GM21447 (cell line): ENCODE measurements at regions not wholly inside any gene's neighbourhood (a gene's known extent, or its start where the extent isn't known, plus 50 kb on each side); places are given as distances from the start of the nearest gene placed in this dataset.
"Not testable (repeated sequence)": the region's sequence is repeated elsewhere in the genome, so short reads cannot be mapped to it uniquely, and the experiment has no call there.

Experiments used
- ATAC-seq: cut with Tn5 transposase; IDR thresholded peaks from one replicate; pipeline ENCODE4 v1.9.1; 2021; ENCODE audit not compliant: unreplicated experiment

DNA sequence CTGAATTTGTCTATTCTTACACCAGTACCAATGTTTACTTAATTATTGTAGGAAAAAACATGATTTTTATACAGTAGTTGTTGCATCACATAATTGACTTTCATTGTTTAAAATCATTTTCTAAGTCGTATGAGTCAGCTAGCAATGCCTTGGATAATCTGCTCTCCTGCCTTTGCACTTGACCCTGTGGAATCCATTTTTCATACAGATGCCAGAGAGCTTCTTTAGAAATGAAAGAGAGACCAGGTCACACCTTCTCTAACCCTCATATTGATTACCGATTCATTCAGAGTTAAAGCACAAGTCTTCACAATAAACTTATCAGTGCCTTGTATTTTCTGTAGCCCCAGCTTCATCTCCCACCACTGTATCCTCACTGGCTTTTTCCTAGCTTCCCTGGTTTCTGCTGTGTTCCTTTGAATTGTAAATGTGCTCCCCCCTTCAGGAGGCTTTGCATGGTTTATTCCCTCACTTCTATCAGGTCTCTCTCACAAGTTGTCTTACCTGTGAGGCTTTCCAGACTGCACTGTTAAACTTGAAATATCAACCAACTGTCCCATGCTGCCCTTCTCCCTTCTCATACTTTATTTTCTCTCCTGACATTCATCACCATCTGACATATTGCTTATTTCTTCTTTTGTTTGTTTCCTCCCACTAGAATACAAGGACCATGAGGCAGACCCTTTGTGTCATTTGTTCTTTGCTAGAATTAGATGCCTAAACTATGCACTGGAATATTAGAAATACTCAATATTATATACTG is 662.0 kb upstream of the GBE1 start:
- no peak for ATAC-seq

DNA sequence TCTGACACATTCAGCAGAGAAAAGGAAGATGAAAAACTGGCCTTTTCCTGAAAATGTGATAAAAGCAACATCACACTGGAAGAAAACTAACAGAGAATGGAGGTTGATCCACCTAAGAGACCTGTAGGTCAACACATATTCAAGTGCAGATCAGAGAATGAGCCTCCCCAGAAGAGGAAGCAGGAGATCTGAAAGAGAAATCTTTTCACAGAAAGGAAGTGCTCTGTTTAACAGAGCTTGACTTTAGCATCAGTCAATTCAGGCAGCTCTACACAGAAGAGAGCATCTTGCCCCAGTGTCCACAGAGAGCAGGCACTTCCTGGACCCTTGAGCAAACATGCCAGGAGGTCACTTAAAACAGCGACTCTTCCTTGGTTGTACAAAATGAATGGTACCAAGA is 655.4 kb upstream of the GBE1 start:
- ATAC-seq, result no peak

DNA sequence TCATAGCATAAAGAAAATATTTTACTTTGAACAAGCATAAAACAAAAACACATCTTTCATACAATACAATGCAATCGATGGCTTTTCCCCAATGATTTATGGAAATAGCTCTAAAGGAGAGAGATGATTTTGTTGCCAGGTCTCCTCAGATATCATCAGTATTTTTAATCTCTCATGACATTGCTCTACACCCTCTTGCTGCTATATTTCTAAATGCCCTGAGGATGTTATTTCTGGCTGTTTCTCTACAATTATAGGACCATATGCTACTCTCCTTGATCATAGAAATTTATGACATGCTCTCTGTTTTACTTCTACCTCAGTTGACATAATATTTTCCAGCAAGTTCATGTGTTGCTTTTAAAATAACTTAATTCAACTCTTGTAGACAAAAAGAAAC is 654.9 kb upstream of the GBE1 start:
- no peak for ATAC-seq

DNA sequence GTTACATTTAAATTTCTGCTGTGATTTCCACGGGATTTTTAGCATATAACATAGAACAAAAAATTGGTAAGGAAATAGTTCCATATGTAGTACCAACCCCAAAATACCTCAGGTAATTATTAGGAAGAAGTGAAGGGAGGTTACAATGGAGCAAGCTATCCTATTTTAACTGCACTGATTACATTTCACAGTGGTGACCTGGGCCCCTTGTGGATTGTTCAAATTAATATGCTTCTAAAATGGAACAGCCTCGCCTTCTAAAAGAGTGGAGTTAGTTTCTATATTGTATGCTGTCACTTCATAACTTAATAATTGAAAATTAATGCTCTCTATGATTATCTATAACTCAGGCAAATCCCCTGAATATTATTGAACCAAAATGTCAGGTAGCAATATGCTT is 651.7 kb upstream of the GBE1 start:
- ATAC-seq, result no peak

DNA sequence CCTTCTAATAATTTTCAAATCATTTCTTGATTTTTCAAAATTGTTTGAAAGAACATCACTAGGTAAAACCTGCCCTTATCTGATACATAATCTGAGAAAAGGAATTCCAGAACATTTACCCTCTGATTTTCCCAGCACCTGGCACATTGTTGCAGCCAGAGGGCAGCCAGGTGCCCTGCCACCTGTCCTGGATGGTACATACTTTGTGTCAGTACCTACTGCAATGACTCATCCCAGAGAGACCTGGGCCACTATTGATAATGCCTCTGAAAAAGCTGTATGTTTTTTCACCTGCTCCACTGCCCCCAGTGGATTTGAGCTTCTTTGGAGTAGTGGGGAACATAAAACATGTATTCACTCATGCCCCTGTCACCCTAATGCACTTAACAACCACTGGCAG is 648.9 kb upstream of the GBE1 start:
- ATAC-seq, result no peak

DNA sequence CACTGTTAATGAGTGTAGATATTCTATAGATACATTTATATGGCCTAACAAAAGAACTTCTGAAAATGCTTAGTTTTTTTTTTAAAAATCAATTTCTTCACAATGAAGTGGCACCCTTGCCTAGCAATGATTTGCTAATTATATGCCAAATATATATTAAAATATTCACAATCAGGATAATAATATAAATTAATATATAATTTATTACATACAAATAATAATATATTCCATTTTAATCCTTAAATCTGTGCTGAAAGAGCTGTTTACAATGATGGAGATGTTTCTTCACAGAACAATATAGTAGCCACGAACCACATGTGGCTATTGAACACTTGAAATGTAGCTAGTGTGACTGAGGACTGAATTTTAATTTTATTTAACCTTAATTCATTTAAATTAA is 648.4 kb upstream of the GBE1 start:
- ATAC-seq, result no peak

DNA sequence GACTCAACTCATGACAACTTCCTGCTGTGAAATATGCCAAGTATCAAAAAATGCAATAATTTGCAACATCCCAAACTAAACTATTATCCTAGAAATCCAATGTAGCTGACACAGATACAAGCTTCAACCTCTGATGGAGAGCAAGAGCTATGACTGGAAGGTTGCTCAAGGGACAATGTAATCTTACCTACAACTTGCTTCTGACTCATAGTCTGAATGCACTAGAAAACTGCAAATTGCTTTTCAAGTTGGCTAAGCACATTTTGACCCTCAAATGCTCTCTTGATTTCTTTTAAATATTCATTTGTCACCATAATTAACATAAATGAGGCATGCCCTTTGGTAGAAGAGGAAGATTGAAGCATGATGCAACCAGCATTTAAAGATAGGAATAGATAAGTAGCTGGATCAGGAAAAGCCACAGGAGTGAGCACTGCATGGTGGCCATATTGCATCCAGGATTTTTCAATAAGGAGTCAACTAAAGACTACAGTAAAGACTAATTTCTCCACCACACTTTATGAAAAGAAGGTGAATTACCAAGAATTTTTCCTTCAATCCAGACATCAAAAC is 630.8 kb upstream of the GBE1 start:
- ATAC-seq, result no peak

DNA sequence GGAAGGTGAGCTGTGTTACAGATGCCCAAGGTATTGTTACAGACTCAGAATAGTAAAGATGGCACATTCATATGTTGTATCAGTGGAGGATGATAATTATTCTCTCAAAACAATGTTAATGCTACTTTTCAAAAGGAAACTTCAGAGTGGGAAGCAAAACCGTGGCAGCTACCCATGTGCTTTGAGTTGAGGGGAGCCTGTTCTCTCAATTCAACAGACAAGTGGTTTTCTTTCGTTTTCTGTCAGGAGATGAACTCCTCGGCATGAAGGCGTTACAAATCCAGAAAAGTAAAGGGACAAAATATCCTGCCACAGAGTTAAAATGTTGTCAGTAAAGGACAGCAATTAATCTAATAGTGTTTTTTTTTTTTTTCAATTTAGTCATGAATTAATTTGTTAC is 629.4 kb upstream of the GBE1 start:
- ATAC-seq, result no peak

DNA sequence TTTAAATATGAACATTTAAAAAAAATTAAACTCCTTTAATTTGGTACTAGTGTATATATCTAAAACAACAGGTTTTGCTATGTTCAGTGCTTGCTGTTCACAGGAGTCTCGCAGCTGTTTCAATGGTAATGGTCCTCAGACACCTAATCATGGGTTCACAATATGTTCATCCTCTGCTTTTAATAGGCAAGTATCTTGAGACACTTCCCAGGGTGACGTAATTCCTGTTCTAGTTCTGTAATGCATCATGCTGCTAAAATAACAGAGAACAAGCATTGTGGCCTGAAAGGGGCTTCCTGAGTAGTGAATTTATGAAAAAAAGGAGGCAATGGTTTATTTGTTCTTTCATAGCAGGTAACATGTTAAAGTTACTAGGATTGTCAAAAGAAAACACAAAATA is 625.2 kb upstream of the GBE1 start:
- ATAC-seq, result no peak

DNA sequence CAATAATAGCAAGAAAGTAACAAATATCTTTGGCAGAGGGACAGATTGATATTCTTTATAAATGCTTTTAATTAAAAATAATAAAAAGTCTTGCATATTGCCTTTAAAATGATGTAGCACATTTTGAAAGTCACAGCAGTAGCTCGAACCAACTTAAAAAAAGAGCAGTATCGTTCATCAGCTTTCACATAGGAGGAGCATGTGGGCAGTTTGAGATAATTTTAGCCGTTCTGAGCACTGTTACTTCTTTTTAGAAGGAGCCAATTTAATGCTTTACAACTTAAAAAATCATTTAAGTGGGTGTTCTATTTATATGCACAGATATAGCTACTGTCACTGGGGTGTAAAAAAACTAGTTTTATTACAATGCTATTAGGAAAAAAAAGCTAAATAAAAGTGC is 622.7 kb upstream of the GBE1 start:
- no peak for ATAC-seq

DNA sequence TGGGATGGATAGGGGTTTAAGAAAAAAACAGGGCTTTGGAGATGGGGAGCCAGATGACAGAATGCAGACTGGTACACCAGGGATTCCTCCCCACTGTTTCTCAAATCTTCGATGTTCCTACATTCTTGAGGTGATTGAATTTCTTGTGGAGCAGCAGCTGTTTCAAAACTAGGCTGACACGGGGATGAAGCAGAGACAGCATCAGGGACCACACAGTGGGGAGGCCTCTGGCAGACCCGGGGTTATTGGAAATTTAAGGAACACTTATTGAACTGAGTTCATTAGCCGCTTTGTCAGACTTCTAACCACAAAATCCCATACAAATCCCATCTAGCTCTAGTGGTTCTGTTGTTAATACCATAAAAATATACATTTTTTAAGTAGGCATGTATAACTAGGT is 621.4 kb upstream of the GBE1 start:
- no peak for ATAC-seq

DNA sequence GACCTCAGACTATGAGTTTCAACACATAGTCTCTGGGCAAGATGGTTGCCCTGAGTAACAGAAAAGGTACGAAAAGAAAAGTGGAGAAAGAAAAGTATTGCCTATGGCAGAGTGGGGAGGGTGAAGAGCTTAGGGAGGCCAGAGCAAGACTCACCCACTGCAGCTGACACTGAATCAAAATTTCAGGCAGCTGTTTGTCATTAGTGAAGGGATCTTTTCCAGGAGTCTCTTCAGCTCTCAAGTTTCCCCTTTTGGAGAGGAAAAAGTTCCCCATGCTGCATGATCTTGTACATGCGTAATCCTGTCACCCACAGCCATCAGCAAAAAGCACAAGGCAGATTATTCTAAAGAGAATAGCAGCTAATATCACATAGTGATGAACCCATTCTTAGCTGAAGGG is 616.9 kb upstream of the GBE1 start:
- ATAC-seq, result no peak

DNA sequence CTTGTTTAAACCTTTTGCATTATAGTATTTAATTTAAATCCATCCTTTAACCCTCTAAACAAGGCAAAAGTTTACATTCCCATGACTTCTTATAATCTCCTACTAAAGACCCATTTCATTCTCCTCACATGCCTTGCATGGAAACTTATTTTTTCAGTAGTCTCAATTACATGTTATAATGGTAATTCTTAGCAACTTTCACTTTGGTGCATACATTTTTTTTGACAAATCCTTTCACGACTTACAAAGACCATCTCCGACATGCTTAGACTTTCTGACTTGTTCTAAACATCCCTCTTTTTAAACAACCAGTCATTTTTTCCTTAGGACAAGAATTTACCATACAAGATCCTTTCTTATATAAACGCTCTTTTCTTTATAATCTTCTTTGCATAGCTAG is 615.4 kb upstream of the GBE1 start:
- no peak for ATAC-seq

DNA sequence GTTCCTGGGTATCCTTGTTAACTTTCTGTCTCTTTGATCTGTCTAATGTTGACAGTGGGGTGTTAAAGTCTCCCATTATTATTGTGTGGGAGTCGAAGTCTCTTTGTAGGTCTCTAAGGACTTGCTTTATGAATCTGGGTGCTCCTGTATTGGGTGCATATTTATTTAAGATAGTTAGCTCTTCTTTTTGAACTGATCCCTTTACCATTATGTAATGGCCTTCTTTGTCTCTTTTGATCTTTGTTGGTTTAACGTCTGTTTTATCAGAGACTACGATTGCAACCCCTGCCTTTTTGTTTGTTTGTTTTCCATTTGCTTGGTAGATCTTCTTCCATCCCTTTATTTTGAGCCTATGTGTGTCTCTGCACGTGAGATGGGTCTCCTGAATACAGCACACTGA is 612.4 kb upstream of the GBE1 start:
- ATAC-seq, result not testable (repeated sequence)

DNA sequence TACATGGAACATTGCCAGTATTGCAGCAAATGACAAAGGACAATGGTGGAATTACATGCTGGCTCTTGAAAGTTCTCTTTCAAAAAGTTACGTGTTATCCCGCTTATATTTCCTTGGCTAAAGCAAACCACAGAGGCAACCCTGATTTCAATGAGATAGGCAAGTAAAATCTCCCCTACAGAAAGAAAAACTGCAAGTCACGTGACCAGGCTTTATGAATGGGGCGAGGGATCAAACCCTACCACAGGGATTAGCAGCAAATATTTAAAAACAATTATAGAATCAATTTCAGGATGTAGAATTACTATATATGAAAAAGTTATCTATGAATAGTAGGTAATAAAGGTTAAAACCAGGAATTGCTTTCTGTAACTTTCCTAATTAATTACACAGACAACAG is 603.4 kb upstream of the GBE1 start:
- ATAC-seq, result no peak

DNA sequence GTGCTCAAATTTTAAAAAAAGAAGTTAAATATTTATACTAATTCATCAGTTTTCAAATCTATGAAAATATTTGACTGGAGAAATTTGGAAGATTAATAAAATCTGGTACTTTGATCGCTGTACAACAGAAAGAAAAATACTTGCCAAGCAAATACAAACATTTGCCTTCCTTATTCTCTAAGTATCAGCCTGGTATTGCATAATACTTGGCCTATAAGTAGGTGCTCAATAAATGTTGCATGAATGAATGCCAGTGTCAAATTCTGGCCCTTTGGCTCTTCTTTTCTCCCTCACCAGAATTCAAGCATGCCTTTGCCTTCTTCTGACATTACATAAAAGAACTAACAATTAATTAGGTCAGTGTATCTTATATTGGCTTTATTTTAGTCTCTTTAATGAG is 601.7 kb upstream of the GBE1 start:
- ATAC-seq, result no peak

DNA sequence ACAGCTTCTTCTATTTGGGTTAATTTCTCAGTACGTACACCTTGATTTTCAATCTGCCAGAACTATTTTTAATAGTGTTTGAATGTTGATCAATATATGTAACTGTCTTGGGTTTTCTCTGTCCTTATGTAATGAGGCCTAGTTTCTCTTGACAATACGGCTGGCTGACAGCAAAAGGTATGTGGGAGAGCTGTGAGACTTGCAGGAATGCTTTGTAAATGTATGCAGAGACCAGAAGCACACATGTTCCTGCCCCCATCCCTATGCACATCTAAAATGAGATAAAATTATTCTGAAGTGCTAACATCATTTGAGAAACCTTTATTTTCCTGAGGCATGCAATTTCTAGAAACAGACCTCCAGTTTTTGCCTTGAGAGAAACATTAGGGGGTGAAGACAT is 593.8 kb upstream of the GBE1 start:
- no peak for ATAC-seq

DNA sequence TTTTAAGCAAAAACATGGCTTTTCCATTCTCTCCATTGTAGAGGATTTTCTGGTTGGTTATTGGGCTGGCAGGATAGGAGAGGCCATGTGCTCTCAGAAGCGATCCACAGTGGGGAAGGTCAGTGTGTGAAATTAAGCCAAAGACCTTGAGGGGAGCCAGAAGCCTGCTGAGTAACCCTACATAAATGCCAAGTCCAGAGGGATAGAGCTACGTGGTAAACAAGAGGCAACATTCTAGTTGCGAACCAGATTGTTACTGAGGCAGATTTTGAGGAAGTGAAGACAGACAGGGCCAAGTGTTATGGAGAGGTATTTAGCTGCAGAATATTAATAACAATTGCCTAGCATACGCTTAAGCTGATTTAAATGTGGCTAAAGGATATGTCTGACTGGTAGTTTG is 592.8 kb upstream of the GBE1 start:
- no peak for ATAC-seq

DNA sequence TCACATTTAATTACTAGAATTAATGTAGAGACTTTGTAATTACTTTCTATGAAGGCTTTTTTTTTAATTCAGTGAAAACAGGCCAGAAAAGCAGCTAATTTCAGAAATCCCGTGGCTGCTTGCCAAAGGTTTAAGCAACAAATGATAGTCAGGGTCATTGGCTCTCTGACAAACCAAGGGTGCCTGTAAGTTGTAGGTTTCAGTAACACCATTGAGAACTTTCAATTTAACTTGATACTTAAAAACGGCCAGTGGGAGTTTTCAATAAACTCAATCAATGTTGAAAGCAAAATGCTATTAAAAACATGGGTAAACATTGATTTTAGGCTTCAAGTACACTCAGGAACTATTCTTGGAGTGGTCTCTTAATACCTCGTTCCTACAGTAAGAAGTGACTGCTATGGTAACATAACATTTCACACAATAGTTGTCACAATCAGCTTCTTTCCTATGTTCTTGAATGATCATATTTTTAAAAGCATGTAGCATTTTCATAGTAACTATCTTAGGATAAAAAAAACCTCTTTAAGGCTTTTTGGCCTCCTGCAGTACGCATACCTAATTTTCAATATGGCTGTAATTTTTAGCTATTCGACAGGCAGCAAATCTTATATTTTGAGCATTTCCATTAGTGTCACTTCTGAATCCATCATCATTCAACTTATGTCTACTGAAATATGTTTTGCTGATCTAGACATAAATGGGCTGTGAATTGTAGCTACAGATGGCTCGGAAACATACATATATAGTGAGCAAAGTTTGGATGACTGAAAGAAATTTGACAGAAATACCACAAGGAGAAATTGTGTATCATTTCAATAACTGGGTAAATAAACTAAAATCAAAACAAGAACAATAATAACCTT is 592.1 kb upstream of the GBE1 start:
- ATAC-seq, result no peak

DNA sequence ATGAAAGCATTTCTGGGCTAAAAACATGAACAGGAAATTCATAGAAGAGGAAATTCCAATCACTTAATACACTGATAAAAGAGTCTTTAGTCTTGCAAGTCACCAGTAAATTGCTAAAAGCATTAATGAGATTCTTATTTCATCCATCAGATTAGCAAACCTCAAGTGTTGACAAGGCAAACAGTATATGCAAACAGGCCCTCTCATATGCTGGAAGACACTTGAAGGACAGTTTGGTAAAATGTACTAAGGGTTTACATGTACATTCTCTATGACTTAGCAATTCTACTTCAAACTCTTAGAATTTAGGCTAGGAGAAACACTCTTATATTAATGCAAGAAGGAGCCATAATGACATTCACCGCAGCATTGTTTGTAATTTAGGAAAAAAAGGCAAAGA is 586.1 kb upstream of the GBE1 start:
- ATAC-seq, result no peak

DNA sequence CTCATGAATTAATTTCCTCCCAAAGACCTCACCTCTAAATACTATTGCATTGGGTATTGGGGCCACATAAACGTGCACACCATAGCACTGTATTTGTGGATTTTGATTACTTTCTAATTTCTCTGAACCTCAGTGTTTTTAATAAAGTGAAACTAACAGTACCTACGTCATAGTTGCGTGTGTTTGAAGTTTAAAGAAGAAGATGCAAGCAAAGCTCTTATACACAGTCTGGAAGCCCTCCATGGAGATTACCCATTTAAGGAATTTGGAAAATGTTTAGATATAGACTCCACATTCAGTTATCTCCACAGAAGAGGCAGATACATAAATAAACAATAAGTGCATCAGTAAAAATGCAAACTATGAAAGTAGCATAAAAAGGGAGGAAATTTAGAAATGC is 581.1 kb upstream of the GBE1 start:
- ATAC-seq, result no peak

DNA sequence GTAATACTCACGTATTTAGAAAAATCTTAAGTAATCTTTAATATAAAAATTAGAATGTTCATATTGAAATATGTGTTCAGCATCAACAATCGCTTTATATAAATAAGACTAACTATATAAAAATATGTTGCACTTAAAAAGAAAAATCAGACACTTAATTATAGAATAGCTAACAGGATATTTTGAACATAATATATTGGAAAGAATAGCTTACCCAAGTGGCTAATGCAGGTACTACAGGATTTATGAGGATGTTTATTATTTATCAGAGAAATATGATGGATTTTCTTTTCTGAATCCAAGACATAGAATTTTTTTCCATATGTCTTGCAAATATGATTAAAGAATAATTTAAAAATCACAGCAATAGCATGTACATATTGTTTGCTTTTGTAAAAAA is 567.9 kb upstream of the GBE1 start:
- ATAC-seq, result no peak
